MM.1S (cell line): ENCODE measurements at regions not wholly inside any gene's neighbourhood (a gene's known extent, or its start where the extent isn't known, plus 50 kb on each side); places are given as distances from the start of the nearest gene placed in this dataset.

Experiments used
- DNase-seq: peaks from one replicate; pipeline ENCODE4 v3.0.0-alpha.2; 2015
- H2AFZ ChIP-seq: fragments of 300-600 bp; sonication (generic); 2 replicates; pipeline ENCODE4 v1.6.0; 2016; ENCODE audit warnings: antibody characterized with exemption, low read length
- H3F3A ChIP-seq: fragments of 300-600 bp; sonication (generic); 2 replicates; pipeline ENCODE4 v1.6.1; 2016; ENCODE audit warnings: mild to moderate bottlenecking, antibody characterized with exemption, low read length, moderate library complexity, mixed read lengths; ENCODE audit not compliant: insufficient read depth
- H3K27ac ChIP-seq: fragments of 300-600 bp; sonication (generic); 2 replicates; pipeline ENCODE4 v1.5.1; 2016; ENCODE audit warnings: mild to moderate bottlenecking, low read length
- H3K27me3 ChIP-seq: fragments of 300-600 bp; sonication (generic); replicated peaks from 2 replicates; pipeline ENCODE4 v1.6.0; 2016; ENCODE audit warnings: low read length; ENCODE audit not compliant: insufficient read depth
- H3K36me3 ChIP-seq: fragments of 300-600 bp; sonication (generic); replicated peaks from 2 replicates; pipeline ENCODE4 v1.6.1; 2016; ENCODE audit warnings: mild to moderate bottlenecking, low read length, mixed read lengths; ENCODE audit not compliant: insufficient read depth
- H3K4me1 ChIP-seq: fragments of 300-600 bp; sonication (generic); 2 replicates; pipeline ENCODE4 v1.6.1; 2016; ENCODE audit warnings: low read length, mixed read lengths
- H3K4me2 ChIP-seq: fragments of 300-600 bp; sonication (generic); 2 replicates; pipeline ENCODE4 v1.6.0; 2016; ENCODE audit warnings: low read depth, low read length
- H3K4me3 ChIP-seq: fragments of 300-600 bp; sonication (generic); 2 replicates; pipeline ENCODE4 v1.5.1; 2016; ENCODE audit warnings: low read length, mixed read lengths
- H3K79me2 ChIP-seq: fragments of 300-600 bp; sonication (generic); 2 replicates; pipeline ENCODE4 v1.6.1; 2016; ENCODE audit warnings: mixed run types, low read length, mixed read lengths
- H3K9ac ChIP-seq: fragments of 300-600 bp; sonication (generic); 2 replicates; pipeline ENCODE4 v1.6.1; 2016; ENCODE audit warnings: low read length, mixed read lengths
- H3K9me2 ChIP-seq: fragments of 300-600 bp; sonication (generic); replicated peaks from 2 replicates; pipeline ENCODE4 v1.6.1; 2016; ENCODE audit warnings: mild to moderate bottlenecking, low read length, mixed read lengths; ENCODE audit not compliant: insufficient read depth
- H3K9me3 ChIP-seq: fragments of 300-600 bp; sonication (generic); replicated peaks from 2 replicates; pipeline ENCODE4 v1.6.1; 2016; ENCODE audit warnings: mild to moderate bottlenecking, low read length, mixed read lengths; ENCODE audit not compliant: insufficient read depth
- H4K20me1 ChIP-seq: fragments of 300-600 bp; sonication (generic); 2 replicates; pipeline ENCODE4 v1.6.1; 2016; ENCODE audit warnings: mild to moderate bottlenecking, low read length, moderate library complexity, mixed read lengths; ENCODE audit not compliant: insufficient read depth
- CTCF ChIP-seq: fragments of 300-600 bp; sonication (generic); IDR thresholded peaks from 2 replicates; pipeline ENCODE4 v1.5.1; 2016; ENCODE audit warnings: antibody characterized with exemption, low read length, mixed read lengths
- EZH2 ChIP-seq: fragments of 300-600 bp; sonication (generic); optimal IDR thresholded peaks from 2 replicates; pipeline ENCODE3; 2017; ENCODE audit warnings: low read depth, mild to moderate bottlenecking, antibody characterized with exemption, low read length, mixed read lengths
- EZH2phosphoT487 ChIP-seq: fragments of 300-600 bp; sonication (generic); IDR thresholded peaks from 2 replicates; pipeline ENCODE4 v1.6.1; 2018; ENCODE audit warnings: antibody characterized with exemption, low read length

DNA sequence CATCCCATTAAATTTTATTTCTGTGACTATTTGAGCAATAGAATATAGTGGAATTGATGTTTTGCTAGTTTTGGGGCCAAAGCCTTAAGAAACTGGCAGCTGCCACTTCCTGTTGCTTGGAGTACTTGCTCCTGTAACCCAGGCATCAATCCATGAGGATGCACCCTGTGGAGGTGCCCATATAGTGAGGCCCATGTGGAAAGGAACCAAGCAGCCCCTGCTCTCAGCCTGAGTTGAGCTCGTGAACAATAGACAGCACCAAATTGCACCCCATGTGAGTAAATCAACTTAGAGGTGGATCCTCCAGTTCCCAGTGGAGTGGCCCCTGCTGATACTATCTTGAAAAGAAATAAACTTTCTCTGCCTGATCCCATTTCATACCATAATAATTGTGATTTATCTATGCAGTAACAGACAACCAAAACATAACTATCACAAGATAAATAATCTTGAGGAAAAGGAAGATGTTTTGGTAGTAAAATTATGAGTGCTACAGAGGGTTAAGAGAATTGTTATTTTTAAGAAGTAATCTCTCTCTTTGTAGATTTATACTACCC is 481.9 kb downstream of the TBC1D32 start:
- no peak overlapping the region for H3K4me2 ChIP-seq
- H3K36me3 ChIP-seq = no peaks in the 10 kb centered on the region
- no peaks in the 10 kb centered on the region for H3F3A ChIP-seq
- no peaks in the 10 kb centered on the region for H3K4me1 ChIP-seq
- no peaks in the 10 kb centered on the region for H4K20me1 ChIP-seq
- H2AFZ ChIP-seq = no peak overlapping the region
- no peak overlapping the region for H3K9ac ChIP-seq
- H3K27me3 ChIP-seq = no peaks in the 10 kb centered on the region
- TF ChIP-seq CTCF = no peak
- no peak for TF ChIP-seq EZH2phosphoT487
- no peak for TF ChIP-seq EZH2
- H3K4me3 ChIP-seq = no peak overlapping the region
- H3K79me2 ChIP-seq = no peaks in the 10 kb centered on the region
- no peaks in the 10 kb centered on the region for H3K9me2 ChIP-seq
- no peak overlapping the region for H3K27ac ChIP-seq
- no peak for DNase-seq
- no peaks in the 10 kb centered on the region for H3K9me3 ChIP-seq

DNA sequence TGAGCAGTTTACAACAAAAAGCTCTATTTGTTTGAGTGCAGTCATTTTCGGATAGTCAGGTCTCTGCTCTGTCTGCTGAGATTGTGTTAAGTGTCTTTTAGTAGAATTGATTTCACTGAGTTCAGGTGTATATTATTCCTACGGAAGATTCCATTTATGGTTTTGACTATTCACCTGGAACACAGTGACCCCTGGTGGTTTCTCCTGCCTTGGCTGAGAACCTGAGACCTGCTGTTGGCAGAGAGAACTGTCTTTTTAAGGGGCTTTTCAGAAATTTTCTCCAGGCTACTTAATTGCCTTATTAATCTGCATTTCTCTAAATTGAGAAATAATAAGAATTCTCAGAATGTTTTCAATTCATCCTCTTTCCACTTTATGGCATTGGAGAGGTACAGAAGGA is 508.0 kb downstream of the TBC1D32 start:
- no peak overlapping the region for H3K4me3 ChIP-seq
- H3K4me2 ChIP-seq = no peak overlapping the region
- no peaks in the 10 kb centered on the region for H3K4me1 ChIP-seq
- no peaks in the 10 kb centered on the region for H3K9me3 ChIP-seq
- H3K79me2 ChIP-seq = no peaks in the 10 kb centered on the region
- no peak for TF ChIP-seq EZH2
- TF ChIP-seq CTCF = peak; percentile 54
- H3K9me2 ChIP-seq = no peaks in the 10 kb centered on the region
- H3F3A ChIP-seq = no peaks in the 10 kb centered on the region
- no peak overlapping the region for H2AFZ ChIP-seq
- peak; percentile 12 for DNase-seq
- H3K27ac ChIP-seq = no peak overlapping the region
- no peaks in the 10 kb centered on the region for H3K36me3 ChIP-seq
- H3K27me3 ChIP-seq = no peaks in the 10 kb centered on the region
- H3K9ac ChIP-seq = no peak overlapping the region
- no peaks in the 10 kb centered on the region for H4K20me1 ChIP-seq

- no peak overlapping the region for H2AFZ ChIP-seq
- no peaks in the 10 kb centered on the region for H4K20me1 ChIP-seq
- TF ChIP-seq CTCF (no peak), EZH2phosphoT487 (no peak), EZH2 (no peak)
- no peaks in the 10 kb centered on the region for H3K27me3 ChIP-seq
- no peaks in the 10 kb centered on the region for H3F3A ChIP-seq
- no peak overlapping the region for H3K4me3 ChIP-seq
- no peaks in the 10 kb centered on the region for H3K36me3 ChIP-seq
- no peak overlapping the region for H3K9ac ChIP-seq
- H3K9me3 ChIP-seq = no peaks in the 10 kb centered on the region
- no peaks in the 10 kb centered on the region for H3K79me2 ChIP-seq
- H3K27ac ChIP-seq = no peak overlapping the region
- no peak for DNase-seq
- no peaks in the 10 kb centered on the region for H3K9me2 ChIP-seq
- no peaks in the 10 kb centered on the region for H3K4me1 ChIP-seq
- H3K4me2 ChIP-seq = no peak overlapping the region
Observed at GRCh38 chr6:120816794-120817193, 517.5 kb downstream of the TBC1D32 start.

- Histone ChIP-seq H3K79me2 (no peaks in the 10 kb centered on the region), H3K9ac (no peak overlapping the region), H3K4me1 (no peaks in the 10 kb centered on the region), H4K20me1 (no peaks in the 10 kb centered on the region), H3K27ac (no peak overlapping the region), H3F3A (no peaks in the 10 kb centered on the region), H3K4me3 (no peak overlapping the region), H3K36me3 (no peaks in the 10 kb centered on the region), H3K27me3 (no peaks in the 10 kb centered on the region), H2AFZ (no peak overlapping the region), H3K9me3 (no peaks in the 10 kb centered on the region), H3K4me2 (no peak overlapping the region), H3K9me2 (no peaks in the 10 kb centered on the region)
- no peak for DNase-seq
- TF ChIP-seq EZH2 (no peak), EZH2phosphoT487 (no peak), CTCF (no peak)
Observed at GRCh38 chr6:120805276-120805675, 529.0 kb downstream of the TBC1D32 start.
